Hematopoietic multipotent progenitor cell treated with erythropoietin and hydrocortisone succinate and interleukin-3 and kit ligand, for 4 days (in vitro differentiated cells): ENCODE measurements at regions not wholly inside any gene's neighbourhood (a gene's known extent, or its start where the extent isn't known, plus 50 kb on each side); places are given as distances from the start of the nearest gene placed in this dataset.
A peak's percentile ranks its signal among the peaks of the same experiment; 100 is the strongest.
"Not testable (repeated sequence)": the region's sequence is repeated elsewhere in the genome, so short reads cannot be mapped to it uniquely, and the experiment has no call there.

ENCODE experiments used
- DNase-seq: peaks from one replicate; pipeline ENCODE4 v3.0.0-alpha.2; 2015

DNA sequence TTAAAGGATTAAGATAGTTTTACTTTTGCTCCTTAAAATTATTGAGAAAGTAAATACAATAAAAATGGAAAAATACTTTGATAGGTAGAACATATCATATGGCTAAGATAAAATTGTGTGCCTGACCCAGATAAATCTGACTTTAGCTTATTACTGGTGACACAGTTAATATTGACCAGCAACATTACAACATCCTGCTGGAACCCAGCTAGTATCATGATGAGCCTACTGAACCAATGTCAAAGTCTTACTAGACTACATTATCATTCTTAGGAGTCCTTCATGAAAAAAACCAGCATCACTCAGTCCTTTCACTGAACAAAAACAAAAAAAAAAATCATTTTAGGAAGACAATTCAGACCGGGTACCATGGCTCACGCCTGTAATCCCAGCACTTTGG, 164.8 kb upstream of the CDK1 start:
- no peak for DNase-seq

DNA sequence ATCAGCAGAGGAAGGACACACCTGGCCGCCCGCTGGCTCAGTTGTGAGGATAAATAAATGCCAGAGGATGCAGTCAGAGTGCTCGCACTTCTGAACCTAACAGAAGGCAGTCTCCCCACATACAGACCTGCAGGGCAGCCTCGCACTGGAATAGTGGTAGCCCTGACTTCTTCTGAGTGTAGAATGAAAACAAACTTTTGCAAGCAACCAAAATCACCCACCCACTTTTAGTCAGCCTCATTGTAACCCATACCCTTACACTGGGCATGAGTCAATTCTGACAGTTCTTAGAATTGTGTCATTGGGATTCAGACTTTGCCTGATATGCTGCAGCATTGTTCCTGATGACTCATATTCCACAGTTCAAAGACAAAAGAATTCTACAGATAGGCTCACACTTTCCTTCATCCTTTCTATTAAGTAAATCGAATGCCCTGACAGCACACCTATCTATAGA, 167.0 kb upstream of the CDK1 start:
- peak; percentile 22 for DNase-seq

DNA sequence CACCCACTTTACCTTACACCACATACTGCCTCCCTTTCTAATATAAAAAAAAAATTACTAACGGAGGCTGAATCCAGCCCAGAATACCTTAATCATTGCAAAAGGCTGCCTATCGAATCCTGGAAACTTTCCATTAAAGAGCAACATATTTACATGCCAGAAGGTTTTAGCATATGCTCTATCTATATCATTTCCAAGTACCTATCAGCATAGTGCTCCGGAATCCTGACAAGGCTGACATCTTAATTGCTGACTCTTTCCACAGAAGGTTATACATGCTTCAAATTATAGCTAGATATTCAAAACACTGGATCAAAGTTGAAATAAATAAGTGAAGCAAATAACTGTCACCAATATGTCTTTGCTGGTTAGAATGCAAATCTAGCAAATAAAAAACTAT, 170.9 kb upstream of the CDK1 start:
- no peak for DNase-seq

DNA sequence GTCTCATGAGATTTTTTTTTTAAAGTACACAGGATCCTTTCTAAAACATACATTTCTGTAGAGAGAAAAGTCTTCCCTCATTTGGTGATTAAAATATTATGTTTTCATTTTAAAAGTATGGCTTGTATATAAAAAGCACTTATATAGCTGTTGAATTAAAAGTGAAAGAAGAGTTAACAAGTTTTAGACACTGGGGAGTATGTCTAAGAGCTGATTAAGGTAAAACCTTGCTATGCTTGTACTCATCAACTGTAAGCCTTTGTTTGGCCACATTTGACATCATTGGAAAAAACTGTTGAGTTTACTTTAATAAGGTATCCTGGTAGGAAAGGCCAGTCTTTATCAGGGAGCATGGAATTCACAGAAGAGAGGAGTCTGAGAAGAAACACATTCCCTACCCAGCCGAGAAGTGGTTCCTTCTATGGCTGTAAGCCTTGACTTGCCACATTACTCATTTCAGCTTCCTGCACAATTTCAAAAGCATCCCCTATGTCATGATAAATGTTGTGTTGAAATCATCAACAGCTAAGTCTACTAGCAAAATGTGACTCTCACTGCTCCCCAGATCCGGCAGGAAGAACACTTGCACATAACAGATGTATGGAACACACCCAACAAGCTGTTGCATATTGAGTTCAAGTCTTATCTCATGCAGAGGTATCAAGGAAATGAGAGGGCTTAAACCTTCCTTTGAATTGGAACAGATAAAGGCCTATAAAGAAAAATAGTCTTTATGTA, 171.8 kb upstream of the CDK1 start:
- peak; percentile 83 for DNase-seq

DNA sequence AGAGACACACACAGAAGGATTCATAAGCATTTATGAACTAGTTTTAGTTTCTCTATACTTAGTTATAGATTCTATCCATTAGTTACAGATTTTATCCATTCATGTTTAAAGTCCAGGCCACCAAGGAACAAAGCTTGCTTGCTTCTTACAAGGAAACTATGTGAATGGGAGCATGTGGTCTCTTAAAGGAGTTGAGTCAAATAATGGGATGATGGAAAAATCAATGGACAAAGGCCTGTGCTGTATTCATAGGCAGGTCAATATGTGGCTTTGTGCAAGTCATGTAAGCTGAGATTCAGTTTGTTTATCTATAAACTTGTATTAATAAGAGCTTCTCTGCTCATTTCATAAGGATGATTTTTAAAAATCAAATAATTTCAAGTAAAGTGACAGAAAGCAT, 172.8 kb upstream of the CDK1 start:
- no peak for DNase-seq

DNA sequence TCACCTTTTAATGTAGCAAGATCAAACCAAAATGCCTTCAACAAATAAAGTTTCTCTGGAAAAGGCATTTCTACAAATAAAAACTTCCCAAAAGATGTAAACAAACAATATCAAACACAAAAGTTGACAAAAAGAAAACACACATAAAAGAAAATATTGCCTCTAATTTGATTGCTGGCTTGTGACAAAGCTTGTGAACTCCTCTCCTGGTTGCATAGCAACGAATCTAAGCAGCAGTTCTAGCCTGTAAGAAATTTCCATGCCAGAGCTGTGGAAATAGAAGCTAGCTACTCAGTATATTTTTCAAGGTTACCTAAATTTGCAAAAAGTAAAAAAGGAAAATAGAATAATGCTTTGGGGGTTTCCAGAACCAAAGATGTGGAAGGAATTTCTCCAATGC, 173.9 kb upstream of the CDK1 start:
- no peak for DNase-seq

DNA sequence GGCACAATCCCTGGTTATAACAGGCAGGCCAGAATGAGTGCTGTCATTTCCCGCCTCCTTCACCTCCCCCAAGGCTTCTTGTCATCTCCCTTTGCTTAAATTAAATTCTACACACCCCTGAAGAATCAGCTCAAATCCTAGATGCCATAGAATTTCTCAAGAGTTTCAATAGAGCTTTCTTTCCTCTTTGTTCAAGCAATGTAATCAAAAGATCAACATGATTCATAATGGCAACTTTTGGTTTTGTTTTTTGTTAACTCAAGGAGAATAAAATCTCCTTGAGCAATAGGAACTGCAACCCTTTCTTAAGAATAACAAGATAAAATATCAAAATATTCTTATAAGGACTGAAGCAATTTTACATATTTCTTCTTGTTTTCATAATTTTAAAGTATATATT, 180.8 kb upstream of the CDK1 start:
- DNase-seq = no peak

DNA sequence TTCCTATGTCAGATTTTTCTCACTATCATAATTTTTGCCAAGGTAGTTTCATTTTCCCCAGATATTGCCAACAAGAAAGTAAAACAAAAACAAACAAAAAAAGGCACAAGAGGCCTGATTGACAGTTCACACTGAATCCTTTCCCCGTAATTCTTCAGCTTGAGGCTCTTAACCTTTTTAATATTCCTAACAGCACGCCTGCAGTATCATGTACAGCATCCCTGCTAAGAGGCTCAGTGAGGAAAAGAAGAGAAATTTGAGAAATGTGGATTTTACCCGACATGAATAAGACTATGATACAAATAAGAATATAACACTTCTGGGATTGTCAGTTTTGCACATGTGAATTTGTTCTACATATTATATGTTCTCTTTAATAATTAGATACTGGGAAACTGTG, 182.4 kb upstream of the CDK1 start:
- no peak for DNase-seq

DNA sequence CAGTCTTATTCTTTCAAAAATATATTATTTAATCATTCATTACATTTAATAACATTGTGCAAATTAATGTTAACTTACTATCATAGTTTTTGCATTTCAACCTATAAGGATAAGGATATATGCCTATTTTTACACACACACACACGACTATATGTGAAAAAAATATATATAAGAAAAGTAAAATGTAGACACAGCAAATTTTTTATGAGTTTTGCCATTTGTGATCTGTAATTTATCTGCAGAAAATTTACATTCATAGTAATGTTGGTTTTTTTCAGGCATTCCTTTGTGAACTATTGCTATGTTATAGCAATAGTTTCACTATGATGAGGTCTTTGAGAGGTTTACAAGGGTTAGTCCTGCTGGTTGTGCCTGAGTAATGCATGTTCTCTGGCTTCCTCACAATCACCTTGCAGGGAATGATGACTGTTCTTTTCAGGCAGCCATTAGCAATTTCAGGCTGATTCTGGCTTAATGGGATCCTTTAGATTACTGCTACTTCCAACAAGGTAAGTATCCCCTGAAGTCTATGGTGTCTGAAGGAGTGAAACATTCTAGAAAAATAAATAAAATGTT, 183.7 kb upstream of the CDK1 start:
- no peak for DNase-seq

DNA sequence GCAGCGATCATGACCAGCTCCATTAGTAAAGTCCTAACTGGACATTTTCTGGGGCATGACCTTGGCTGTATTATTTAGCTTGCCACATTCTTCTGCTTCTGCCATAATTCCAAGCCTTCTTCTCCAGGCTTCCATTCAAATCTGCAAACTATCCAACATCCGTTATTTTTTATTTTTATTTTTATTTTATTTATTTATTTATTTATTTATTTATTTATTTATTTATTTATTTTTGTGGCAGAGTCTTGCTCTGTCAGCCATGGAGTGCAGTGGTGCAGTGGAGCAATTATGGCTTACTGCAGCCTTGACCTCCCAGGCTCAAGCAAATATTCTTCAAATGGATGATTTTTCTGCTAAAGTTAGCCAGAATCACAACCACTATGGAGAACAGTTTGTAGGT, 187.2 kb upstream of the CDK1 start:
- DNase-seq = no peak

DNA sequence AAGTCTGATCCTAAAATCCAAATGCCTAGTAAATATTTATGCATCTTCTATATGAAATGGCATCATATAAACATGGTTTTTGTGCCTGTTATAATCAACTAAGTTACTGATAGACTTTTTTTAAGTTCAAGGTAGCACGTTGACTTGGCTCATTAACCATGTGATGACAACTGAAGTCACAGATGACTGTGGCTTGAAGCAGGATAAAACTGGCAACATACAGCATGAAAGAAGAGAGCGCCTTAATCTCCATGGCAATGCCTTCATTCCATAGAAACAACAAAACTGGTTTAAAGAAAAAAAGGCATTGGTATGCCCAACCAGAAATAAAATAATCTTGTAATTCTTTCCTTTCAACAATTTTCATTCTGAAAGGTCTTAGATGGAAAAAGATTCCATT, 188.9 kb upstream of the CDK1 start:
- no peak for DNase-seq

DNA sequence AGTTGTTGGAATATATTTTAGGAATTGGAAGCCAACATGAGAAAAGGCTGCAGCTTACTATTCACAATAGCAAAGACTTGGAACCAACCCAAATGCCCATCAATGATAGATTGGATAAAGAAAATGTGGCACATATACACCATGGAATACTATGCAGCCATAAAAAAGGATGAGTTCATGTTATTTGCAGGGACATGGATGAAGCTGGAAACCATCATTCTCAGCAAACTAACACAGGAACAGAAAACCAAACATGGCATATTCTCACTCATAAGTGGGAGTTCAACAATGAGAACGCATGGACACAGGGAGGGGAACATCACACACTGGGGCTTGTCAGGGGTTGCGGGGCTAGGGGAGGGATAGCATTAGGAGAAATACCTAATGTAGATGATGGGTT, 192.1 kb upstream of the ANK3 start:
- not testable (repeated sequence) for DNase-seq

DNA sequence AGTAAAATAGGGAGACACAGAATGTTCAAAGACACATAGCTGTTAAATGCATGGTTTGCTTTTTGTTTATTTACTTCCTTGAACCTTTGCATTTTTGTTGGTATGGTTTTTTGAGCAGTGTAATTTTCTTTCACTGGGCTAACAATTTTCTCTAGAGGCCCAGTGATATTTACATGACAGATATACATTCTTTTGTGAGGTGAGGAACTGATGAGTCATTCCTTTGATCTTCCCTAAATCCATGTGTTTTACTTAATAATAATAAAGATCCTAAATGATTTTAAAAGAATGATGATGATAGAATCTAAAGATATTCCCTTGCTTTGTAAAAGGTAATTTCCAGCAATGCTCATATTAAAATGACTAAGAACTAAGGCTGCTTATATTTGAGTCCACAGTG, 188.5 kb upstream of the ANK3 start:
- no peak for DNase-seq

DNA sequence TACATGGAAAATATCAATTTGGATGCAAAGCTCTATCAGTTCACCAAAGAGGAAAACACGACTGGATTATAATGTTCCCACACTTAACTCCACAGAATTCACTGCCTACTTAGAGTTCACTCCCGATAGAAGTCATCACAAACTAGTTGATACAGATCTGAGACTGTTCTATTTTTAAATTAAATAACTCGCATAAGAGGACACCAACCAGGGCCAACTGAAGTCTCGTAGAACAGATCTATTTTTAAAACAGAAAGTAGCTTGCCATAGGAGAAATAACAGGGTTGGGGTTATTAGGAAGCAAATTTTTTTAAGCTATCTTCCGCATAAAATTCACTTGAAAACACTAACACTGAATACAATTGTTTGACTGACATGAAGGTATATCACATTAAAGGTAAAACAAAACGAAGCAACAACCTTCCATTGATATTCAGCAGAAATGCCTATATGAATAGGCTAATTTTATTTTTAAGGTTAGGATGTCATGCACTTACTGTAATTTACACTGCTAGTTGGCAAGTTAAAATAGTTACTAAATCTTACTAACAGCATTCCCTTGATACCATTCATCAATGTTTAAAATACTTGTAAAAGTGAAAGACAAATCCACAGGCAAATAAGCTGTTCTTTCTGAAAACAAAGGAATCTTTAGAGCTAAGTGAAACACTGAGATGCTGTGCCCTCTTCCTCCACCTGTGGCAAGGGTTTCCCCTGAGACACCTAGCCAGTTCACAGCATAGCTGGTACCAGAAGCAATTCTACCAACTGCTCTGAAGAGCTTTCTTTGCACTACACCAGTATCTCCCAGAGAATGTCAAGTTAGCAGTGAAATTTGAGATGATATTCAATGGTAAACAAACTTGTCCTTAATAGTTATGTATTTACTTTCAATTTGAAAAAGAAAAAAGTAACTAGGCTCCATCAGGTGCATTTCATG, 186.7 kb upstream of the ANK3 start:
- DNase-seq = peak; percentile 7

DNA sequence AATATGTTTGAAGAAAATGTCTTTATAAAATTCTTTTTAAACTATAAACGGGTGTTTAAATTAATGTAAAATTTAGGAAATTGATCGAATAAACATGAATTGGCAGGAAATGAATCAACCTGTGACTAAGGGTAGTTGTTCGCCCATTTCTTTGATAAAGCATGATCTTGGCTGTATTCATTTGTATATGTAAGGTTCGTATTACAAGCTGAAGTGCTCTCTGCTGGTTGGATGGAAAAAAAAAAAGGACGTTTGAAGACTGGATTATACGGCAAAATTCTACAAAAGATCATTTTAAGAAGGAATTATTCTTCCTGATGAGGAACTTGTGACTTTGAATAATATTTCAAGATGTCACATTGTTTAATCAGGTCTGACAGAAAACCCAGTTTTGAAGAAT, 185.4 kb upstream of the ANK3 start:
- no peak for DNase-seq

DNA sequence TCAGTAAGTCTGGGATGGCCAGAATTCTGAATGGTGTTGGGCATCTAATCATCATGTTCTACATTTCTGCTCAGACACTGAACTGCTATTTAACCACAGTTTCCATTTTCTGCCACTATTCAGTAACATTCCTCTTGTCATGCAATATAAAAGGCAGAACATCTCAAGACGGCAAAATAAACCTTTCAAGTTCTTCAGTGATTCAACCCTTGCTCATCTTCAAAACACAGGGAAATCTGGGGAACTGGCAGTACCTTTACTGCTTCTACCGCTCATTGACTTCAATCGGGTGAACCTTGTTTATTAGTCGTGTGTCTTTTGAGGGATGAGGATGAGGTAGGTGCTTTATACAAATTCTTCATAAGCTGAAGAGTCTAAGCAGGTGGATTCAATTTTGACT, 184.7 kb upstream of the ANK3 start:
- DNase-seq = no peak

DNA sequence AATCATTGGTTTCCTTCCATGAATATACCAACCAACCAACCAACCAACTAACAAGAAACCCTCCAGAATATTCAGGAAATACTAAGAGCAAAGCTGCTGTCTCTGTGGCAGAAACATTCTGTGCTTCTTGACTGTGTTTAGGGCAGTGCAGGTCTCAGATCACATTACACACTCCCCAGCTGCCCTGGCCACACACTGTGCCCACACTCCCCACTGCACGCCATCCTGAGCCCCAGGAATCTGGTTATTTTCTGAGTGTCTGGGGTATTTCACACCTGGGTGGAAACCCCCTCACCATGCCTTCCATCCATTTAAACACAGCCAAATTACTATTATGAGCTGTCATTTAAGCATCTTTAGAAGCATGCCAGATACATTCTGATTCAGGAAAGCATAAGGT, 183.7 kb upstream of the ANK3 start:
- no peak for DNase-seq

DNA sequence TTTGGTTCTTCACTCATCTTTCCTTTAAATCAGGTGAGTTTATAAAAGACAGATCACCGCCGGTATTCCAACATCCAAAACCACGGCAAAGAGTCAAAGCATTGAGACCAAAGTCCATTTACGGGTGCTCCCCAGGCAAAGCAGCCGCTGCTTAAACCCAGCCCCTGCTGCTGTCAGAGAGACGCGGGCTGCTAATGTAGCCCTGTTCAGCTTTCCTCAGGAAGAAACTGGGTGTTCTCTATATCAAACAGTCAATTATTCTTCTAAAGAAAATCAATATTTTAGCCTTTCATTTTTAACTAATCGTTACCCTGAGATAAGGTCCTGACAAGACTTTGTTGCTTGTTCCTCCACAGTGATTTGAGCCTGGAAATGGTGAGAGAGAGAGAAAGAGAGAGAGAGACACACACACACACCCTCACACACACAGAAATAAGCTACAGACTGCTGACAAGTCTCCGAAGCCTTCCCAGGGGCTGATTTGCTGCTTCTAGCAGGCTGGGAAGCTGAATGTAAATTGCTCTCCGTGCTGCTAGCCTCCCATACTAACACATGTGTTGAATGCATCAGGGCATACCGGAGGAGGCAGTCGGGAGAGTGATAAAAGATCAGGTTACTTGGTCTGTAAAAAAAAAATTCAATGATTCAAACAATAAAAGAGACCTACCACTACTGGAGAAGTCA, 183.0 kb upstream of the ANK3 start:
- peak; percentile 41 for DNase-seq

DNA sequence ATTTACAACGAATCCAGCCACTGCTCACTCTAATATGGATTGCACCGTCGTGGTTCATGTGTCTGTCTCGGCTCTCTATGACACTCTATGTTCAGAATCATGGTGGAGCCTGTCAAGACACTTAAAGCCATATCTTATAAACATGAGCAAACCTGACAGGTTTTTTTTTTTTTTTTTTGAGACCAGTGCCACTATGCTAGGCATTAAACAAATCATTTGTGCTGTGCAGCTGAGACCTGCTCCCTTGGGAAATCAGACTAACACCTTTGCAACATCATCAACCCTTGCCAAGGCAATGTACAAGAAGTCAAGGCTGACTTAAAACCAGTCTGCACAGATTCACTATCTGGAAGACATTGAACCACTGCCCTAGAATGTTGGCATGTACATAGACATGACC, 181.2 kb upstream of the ANK3 start:
- DNase-seq = no peak

DNA sequence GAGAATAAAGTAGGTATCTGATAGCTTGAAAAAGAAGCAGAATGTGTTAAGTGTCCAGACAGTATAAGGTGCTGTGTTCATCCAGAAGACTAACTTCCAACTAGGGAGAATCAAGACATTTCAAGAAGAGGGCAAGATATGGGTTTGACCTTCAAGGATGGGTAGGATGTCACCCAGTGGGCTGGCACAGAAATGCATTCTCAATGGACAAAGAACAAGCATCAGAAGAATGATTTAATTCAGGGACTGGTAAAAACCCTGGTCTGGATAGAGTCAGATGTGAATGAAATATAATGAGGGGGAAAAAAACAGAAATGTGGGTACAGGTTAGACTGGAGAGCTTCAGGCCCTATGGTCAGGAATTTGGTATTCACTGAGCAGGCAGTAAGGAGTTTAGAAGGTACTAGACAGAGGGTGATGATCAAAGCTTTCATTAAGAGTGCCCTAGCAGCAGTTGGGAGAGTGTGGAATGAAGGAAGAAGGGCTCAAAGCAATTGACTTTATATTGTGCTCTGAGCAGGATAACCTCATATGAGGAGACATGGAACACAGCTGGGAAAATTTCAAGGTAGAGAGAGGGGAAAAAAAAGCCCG, 180.7 kb upstream of the ANK3 start:
- DNase-seq = no peak

DNA sequence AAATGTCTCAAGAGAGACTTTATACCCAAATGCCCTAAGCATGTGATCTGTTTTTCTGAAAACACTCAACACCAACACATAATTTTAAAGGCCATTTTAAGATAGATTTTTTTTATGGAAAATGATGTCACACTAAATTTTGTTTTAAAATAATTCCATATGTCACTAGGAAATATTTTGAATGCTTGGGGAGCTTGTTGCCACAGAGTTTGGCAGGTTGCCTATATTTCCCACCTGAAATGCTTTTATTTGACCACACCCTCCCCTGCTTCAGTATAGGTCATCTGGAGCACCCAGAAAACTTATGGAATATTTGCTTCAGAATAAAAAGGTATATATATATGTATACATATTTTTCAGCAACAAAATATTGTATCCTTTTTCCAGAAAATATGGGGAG, 180.0 kb upstream of the ANK3 start:
- no peak for DNase-seq

DNA sequence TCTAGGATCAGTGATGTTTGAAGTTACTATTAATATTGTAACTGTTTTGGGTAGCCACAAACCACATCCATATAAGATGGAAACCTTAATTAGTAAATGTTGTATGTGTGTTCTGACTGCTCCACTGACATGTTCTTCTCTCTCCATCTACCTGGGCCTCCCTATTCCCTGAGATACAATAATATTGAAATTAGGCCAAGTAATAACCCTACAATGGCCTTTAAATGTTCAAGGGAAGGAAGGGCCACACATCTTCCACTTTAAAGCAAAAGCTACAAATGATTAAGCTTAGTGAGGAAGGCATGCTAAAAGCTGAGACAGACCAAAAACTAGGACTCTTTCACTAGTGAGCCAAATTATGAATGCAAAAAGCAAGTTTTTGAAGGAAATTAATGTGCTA, 176.4 kb upstream of the ANK3 start:
- DNase-seq = no peak

DNA sequence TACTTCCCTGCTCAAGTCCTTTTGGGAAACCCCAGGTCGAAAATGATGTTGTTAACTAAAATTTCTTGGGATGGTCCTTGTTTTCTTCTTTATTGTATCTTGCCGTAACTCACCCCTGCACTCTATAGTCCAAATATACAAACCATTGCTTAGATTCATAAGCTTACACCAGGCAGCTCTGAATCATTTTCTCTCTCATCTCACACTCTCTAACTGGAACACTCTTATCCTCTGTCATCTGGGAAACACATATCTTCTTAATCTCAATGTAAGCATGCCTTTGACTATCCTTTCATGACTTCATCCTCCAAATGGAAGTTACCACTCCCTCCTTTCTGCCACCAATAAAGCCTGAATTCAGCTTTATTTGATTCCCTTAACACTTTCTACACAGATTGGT, 175.8 kb upstream of the ANK3 start:
- DNase-seq = no peak
